ENCODE measurements at regions not wholly inside any gene's neighbourhood (a gene's known extent, or its start where the extent isn't known, plus 50 kb on each side); places are given as distances from the start of the nearest gene placed in this dataset.

DNA sequence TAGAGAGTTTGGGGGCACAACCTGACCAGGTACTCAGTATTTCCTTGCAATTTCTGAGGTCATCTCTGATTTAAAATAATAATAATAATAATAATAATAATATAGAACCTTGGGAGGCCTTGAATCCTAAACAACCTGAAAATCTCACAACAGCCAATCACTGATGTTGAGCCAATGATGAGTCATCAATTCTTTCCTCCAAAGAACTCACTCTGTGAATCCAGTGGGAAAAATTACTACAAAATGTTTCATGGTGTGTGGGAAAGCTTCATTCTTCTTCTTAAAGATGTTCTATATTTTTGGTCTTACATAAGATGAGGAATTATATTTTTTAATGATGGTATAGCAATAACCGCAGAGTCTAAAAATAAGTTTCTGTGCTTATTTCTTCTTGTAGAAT lies 594.6 kb downstream of the EFNB2 start:
- Mint-ChIP-seq H3K27me3 (peaks cover 0 to 4% of the 10 kb centered on the region in 2 donors), H3K27ac (no peak overlapping the region), H3K4me3 (no peak overlapping the region), H3K9me3 (peaks cover 4 to 5% of the 10 kb centered on the region in 2 donors), H3K36me3 (no peaks in the 10 kb centered on the region), H3K4me1 (no peaks in the 10 kb centered on the region)
- DNase-seq (no peak), ATAC-seq (replicated peaks) (no peak)

DNA sequence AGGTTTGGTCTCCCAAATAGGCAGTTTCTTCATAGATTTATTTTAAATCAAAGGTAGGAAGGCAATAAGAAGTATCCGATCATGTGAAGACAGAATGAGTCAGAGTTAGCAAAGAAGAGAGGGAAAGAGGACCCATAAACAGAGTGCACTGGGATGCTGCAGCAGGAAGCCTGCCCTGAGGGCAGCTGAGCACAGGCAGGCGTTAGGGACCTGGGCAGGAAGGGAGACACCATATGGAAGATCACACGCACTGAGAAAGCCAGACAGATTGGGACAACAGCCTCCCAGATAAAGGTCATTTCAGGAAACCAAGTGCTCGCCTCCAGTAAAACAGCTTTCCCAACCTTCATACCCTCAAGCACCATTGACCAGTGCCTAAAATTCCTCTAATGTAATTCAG lies 598.0 kb downstream of the EFNB2 start:
- Mint-ChIP-seq H3K9me3 (peaks cover 3 to 4% of the 10 kb centered on the region in 2 donors), H3K27me3 (peaks cover 0 to 4% of the 10 kb centered on the region in 2 donors), H3K4me3 (no peak overlapping the region), H3K4me1 (no peaks in the 10 kb centered on the region), H3K27ac (no peak overlapping the region), H3K36me3 (no peaks in the 10 kb centered on the region)
- DNase-seq = no peak
- ATAC-seq (replicated peaks) = no peak

GRCh38 chr13:105936816-105937215 lies 598.6 kb downstream of the EFNB2 start:
- H3K27me3 Mint-ChIP-seq = peaks cover 0 to 4% of the 10 kb centered on the region in 2 donors
- DNase-seq = no peak

DNA sequence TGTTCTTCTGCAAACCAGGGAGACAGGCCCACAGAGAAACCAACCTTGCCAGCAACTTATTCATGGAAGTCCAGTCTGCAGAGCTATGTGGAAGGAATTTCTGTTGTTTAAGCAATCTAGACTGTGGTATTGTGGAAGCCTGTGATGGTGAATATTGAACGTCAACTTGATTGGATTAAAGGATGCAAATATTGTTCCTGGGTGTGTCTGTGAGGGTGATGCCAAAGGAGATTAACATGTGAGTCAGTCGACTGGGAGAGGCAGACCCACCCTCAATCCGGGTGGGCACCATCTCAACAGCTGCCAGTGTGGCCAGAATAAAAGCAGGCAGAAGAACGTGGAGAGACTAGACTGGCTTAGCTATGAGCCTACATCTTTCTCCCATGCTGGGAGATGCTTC lies 606.0 kb downstream of the EFNB2 start:
- Mint-ChIP-seq H3K9me3 (peaks cover 0 to 4% of the 10 kb centered on the region in 2 donors), H3K4me1 (no peaks in the 10 kb centered on the region), H3K27me3 (no peaks in the 10 kb centered on the region), H3K36me3 (no peaks in the 10 kb centered on the region), H3K27ac (no peak overlapping the region), H3K4me3 (no peak overlapping the region)
- DNase-seq (no peak), ATAC-seq (replicated peaks) (no peak)

More at GRCh38 chr13:105936816-105937215, 598.6 kb downstream of the EFNB2 start:
- H3K36me3 Mint-ChIP-seq = no peaks in the 10 kb centered on the region
- H3K9me3 Mint-ChIP-seq = peaks cover 3 to 4% of the 10 kb centered on the region in 2 donors
- no peaks in the 10 kb centered on the region for H3K4me1 Mint-ChIP-seq
- no peak overlapping the region for H3K27ac Mint-ChIP-seq
- no peak overlapping the region for H3K4me3 Mint-ChIP-seq
- no peak for ATAC-seq (replicated peaks)

GRCh38 chr13:105928901-105929300 lies 606.6 kb downstream of the EFNB2 start:
- H3K4me1 Mint-ChIP-seq = no peaks in the 10 kb centered on the region
- H3K4me3 Mint-ChIP-seq = no peak overlapping the region
- H3K27me3 Mint-ChIP-seq = no peaks in the 10 kb centered on the region
- DNase-seq = no peak
- no peaks in the 10 kb centered on the region for H3K36me3 Mint-ChIP-seq
- peaks cover 0 to 4% of the 10 kb centered on the region in 2 donors for H3K9me3 Mint-ChIP-seq
- H3K27ac Mint-ChIP-seq = no peak overlapping the region
- ATAC-seq (replicated peaks) = no peak

GRCh38 chr13:105928048-105928447 lies 607.4 kb downstream of the EFNB2 start:
- ATAC-seq (replicated peaks) = no peak
- Mint-ChIP-seq H3K4me3 (no peak overlapping the region), H3K36me3 (no peaks in the 10 kb centered on the region), H3K9me3 (peaks cover 4 to 7% of the 10 kb centered on the region in 2 donors), H3K27me3 (no peaks in the 10 kb centered on the region), H3K4me1 (no peaks in the 10 kb centered on the region), H3K27ac (no peak overlapping the region)
- no peak for DNase-seq

DNA sequence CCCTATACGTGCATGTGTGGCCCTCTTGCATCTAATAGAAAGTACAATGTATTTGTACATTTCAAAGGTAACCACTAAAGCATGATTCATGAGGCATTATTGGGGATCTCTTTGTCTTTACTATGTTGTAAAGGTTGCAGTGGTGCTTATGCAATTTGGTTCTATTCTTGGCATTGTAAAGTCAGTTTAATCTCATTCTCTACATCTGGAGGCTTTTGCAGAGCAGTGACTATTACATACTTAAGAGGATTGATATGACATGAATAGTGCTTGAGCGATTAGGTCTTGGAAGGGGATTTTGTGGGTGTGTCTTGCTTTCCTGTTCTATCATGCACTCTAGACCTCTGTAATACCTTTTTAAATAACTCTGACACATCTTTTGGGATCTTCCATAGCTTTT lies 610.0 kb downstream of the EFNB2 start:
- H3K27me3 Mint-ChIP-seq = no peaks in the 10 kb centered on the region
- no peak for ATAC-seq (replicated peaks)

DNA sequence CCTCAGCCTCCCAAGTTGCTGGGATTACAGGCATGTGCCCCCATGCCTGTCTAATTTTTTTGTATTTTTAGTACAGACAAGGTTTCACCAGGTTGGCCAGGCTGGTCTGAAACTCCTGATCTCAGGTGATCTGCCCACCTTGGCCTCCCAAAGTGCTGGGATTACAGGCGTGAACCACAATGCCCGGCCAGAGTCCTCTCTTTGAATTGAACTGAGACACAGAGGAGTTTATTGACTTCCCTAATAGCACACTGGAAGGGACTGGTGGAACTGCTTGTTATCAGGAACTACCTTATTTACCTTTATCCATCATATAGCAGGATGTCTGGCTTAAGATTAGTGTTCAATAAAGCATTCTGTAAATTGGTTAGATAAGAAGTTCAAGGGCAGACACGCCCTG lies 613.8 kb downstream of the EFNB2 start:
- Mint-ChIP-seq H3K4me3 (no peak overlapping the region), H3K9me3 (peaks cover 4 to 5% of the 10 kb centered on the region in 2 donors), H3K4me1 (no peaks in the 10 kb centered on the region), H3K27me3 (no peaks in the 10 kb centered on the region), H3K27ac (no peak overlapping the region), H3K36me3 (no peaks in the 10 kb centered on the region)
- ATAC-seq (replicated peaks) (no peak), DNase-seq (no peak)

More for the DNA sequence above, 610.0 kb downstream of the EFNB2 start:
- no peak for DNase-seq
- Mint-ChIP-seq H3K4me1 (no peaks in the 10 kb centered on the region), H3K36me3 (no peaks in the 10 kb centered on the region), H3K27ac (no peak overlapping the region), H3K4me3 (no peak overlapping the region), H3K9me3 (peaks cover 5 to 7% of the 10 kb centered on the region in 2 donors)

GRCh38 chr13:105920370-105920769 lies 615.1 kb downstream of the EFNB2 start:
- no peak for DNase-seq
- Mint-ChIP-seq H3K27ac (no peak overlapping the region), H3K9me3 (peaks cover 5% of the 10 kb centered on the region in 2 donors), H3K36me3 (no peaks in the 10 kb centered on the region), H3K4me1 (no peaks in the 10 kb centered on the region), H3K27me3 (no peaks in the 10 kb centered on the region), H3K4me3 (no peak overlapping the region)
- no peak for ATAC-seq (replicated peaks)

DNA sequence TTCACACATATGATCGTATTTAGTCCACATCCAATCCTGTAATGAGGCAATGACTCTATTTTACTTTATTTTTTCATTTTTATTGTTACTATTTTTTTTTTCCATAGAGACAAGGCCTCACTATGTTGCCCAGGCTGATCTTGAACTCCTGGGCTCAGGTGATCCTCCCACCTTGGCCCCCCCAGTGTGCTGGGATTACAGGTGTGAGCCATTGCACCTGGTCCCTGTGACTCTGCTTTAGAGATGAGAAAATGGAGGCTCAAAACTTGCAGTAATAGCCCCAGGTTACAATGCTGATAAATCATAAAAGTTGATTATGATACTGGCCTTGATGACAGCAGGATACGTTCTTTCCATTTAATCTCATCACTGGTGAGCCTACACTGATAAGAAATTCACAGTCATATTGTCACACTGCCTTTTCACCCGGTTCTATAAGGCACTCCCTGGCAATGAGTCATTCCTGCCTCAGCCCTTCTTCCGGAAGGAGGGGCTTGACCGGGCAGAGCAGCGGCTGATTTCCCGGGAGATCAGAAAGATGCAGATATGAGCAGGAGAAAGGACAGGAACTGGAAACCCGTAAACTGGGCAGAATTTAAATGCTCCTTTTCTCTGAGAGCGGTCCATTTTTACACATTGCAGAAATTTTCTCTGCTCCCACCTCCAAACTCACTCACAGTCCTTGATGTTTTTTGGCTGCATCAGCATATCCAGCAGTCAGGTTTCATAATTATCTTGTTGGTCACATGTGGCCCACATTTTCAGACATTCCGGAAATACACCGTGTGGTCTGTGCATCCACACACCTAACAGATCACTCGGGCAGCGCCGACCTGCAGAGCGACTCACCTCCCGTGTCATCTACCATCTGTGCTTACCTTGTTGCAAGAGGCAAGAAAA lies 616.4 kb downstream of the EFNB2 start:
- Mint-ChIP-seq H3K27ac (no peak overlapping the region), H3K4me1 (no peaks in the 10 kb centered on the region), H3K4me3 (no peak overlapping the region), H3K27me3 (no peaks in the 10 kb centered on the region), H3K9me3 (peaks cover 5% of the 10 kb centered on the region in 2 donors), H3K36me3 (no peaks in the 10 kb centered on the region)
- no peak for ATAC-seq (replicated peaks)
- DNase-seq = no peak

DNA sequence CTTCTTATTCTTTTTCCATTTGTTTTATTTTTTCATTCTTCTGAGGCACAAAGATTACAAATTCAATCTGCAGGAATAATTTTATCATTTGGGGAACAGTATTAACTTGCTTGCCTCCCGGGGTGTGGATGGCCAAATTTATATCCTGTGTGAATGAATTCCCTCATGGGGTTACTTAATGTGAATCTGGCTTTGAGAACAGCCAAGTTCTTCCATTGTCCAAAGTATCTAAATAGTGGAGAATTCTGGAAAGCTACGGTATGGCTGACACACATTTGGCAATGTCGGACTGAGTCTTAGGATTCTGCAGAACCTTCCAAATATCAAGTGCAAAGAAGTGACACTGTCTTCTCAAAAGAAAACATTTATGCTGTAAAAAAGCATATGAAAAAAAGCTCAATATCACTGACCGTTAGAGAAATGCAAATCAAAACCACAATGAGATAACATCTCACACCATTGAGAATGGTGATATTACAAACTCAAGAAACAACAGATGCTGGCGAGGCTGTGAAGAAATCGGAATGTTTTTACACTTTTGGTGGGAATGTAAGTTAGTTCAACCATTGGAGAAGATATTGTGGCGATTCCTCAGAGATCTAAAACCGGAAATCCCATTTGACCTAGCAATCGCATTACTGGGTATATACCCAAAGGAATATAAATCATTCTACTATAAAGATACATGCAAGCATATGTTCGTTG lies 620.2 kb downstream of the EFNB2 start:
- Mint-ChIP-seq H3K36me3 (no peaks in the 10 kb centered on the region), H3K27ac (no peak overlapping the region), H3K4me1 (no peaks in the 10 kb centered on the region), H3K4me3 (no peak overlapping the region), H3K27me3 (no peaks in the 10 kb centered on the region), H3K9me3 (peaks cover 0 to 1% of the 10 kb centered on the region in 2 donors)
- ATAC-seq (replicated peaks) (no peak), DNase-seq (no peak)

DNA sequence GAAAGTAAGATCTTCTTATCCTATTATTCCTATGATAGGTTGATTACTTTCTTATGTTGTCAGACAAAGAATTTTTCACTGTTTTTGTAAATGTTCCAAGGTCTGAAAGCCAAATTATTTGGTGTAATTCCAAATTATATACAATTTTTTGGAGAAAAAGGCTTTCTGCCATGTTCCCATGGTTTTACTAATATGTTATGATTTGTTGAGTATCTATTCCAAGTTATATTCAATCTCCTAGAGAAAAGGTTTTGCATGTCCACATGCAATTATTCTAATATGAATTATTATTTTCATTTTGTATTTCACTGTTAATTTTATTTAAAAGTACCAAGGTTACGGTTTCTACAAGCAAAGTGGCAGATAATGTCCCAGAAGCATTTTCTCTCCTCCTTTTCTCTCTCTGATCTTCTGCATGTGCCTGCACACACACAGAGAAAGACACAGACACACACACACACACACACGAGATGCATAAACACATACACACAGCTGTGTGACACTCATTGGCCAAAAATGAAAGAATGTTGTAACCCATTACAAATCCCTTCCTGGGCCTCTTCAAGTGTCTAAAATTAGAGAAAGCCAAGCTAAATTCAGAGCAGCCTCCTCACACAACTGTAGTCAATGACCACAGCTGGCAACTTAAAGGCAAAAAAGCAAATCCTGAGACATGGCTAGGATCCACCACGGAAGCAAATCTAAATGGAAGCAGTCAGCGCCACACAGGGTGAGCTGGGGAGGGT lies 621.0 kb downstream of the EFNB2 start:
- Mint-ChIP-seq H3K4me1 (no peaks in the 10 kb centered on the region), H3K27ac (no peak overlapping the region), H3K27me3 (no peaks in the 10 kb centered on the region), H3K9me3 (peaks cover 0 to 1% of the 10 kb centered on the region in 2 donors), H3K36me3 (no peaks in the 10 kb centered on the region), H3K4me3 (no peak overlapping the region)
- no peak for DNase-seq
- ATAC-seq (replicated peaks) = no peak

DNA sequence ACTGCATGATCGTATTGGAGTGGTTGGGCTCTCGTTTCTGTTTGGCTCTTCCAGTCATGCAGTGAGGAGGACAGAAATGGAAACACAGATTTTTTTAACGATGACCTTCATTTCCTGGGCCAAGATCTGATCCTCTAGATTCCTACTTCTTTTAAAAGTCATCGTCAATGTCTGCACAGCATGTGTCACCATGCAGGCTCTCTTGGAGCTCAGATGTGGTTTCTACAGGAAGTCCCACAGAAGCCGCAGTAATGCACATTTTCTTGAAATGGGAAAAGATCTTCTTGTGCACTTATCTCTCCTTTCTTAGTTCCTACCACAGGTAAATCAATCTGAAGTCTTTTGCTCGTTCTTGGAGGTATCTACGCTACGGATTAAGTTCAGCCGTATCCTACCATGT lies 626.9 kb downstream of the EFNB2 start:
- no peak for ATAC-seq (replicated peaks)
- no peak overlapping the region for H3K4me3 Mint-ChIP-seq
- DNase-seq = no peak
- no peaks in the 10 kb centered on the region for H3K4me1 Mint-ChIP-seq
- H3K27me3 Mint-ChIP-seq = no peaks in the 10 kb centered on the region
- H3K27ac Mint-ChIP-seq = peak overlapping the region; percentile 14
- H3K36me3 Mint-ChIP-seq = no peaks in the 10 kb centered on the region
- no peaks in the 10 kb centered on the region for H3K9me3 Mint-ChIP-seq

DNA sequence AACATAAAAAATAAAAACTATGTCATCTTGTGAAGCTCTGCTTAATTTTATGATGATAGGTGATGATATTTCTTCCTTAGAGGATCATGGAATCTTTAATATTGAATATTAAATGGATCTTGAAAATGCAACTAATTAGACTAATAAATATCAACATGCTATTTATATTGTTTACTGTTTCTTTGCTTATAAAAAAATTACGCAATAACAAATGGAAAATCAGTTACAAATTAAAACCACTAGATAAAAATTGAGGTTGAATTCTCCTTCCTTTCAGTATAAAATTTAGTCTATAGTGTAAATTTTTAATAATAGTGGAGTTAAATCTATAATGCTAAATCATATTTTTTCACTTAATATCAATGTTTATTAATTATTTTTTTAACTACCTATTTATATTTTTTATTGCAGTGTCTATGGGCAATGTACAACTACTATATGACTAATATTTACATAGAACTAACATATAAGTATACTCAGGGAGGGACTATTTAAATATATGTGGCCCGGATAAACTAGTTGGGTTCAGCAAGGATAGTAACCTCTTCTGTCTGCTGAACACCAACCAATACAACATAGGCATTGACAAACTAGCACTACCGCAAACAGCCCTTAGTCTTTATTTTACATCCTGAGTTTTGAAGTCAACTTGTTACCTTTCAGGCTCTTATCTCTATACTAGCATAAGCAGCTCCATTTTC lies 628.0 kb downstream of the EFNB2 start:
- Mint-ChIP-seq H3K27ac (no peak overlapping the region), H3K9me3 (no peaks in the 10 kb centered on the region), H3K27me3 (no peaks in the 10 kb centered on the region), H3K4me1 (no peaks in the 10 kb centered on the region), H3K4me3 (no peak overlapping the region), H3K36me3 (no peaks in the 10 kb centered on the region)
- ATAC-seq (replicated peaks) (no peak), DNase-seq (no peak)
